RWPE2 (cell line): ENCODE measurements at regions not wholly inside any gene's neighbourhood (a gene's known extent, or its start where the extent isn't known, plus 50 kb on each side); places are given as distances from the start of the nearest gene placed in this dataset.

Experiments used
- ATAC-seq: fragments of 200-7000 bp; cut with Tn5 transposase; 3 replicates; pipeline ENCODE4 v1.9.1; 2021; ENCODE audit warnings: low read depth
- DNase-seq: peaks from one replicate; pipeline ENCODE4 v3.0.0-alpha.2; 2020; ENCODE audit warnings: low spot score
- H3K27ac ChIP-seq: fragments of 450-650 bp; 2 replicates; pipeline ENCODE4 v1.5.1; 2017; ENCODE audit warnings: mild to moderate bottlenecking; ENCODE audit not compliant: poor library complexity, severe bottlenecking
- H3K27me3 ChIP-seq: fragments of 250-450 bp; sonication (Bioruptor Pico); 2 replicates; pipeline ENCODE4 v1.5.1; 2021; ENCODE audit warnings: mild to moderate bottlenecking, moderate library complexity; ENCODE audit not compliant: insufficient read depth, poor library complexity, severe bottlenecking
- H3K36me3 ChIP-seq: fragments of 250-450 bp; sonication (Bioruptor Pico); 2 replicates; pipeline ENCODE4 v1.5.1; 2020; ENCODE audit warnings: low read depth, mild to moderate bottlenecking, moderate library complexity
- H3K4me1 ChIP-seq: fragments of 250-450 bp; sonication (Bioruptor Pico); 2 replicates; pipeline ENCODE4 v1.5.1; 2021; ENCODE audit warnings: mild to moderate bottlenecking, moderate library complexity; ENCODE audit not compliant: insufficient read depth, poor library complexity, severe bottlenecking
- H3K4me3 ChIP-seq: fragments of 250-450 bp; sonication (Bioruptor Pico); 2 replicates; pipeline ENCODE4 v1.5.1; 2021; ENCODE audit warnings: mild to moderate bottlenecking, moderate library complexity; ENCODE audit not compliant: severe bottlenecking
- H3K9me3 ChIP-seq: fragments of 250-450 bp; sonication (Bioruptor Pico); 2 replicates; pipeline ENCODE4 v1.5.1; 2021; ENCODE audit warnings: mild to moderate bottlenecking, moderate library complexity; ENCODE audit not compliant: severe bottlenecking
- TF ChIP-seq, protein P1 (sequence below): fragments of 450-650 bp; IDR thresholded peaks from one replicate; pipeline ENCODE4 v1.5.1; 2017; ENCODE audit warnings: mild to moderate bottlenecking, moderate library complexity; ENCODE audit not compliant: poor library complexity, severe bottlenecking

DNA sequence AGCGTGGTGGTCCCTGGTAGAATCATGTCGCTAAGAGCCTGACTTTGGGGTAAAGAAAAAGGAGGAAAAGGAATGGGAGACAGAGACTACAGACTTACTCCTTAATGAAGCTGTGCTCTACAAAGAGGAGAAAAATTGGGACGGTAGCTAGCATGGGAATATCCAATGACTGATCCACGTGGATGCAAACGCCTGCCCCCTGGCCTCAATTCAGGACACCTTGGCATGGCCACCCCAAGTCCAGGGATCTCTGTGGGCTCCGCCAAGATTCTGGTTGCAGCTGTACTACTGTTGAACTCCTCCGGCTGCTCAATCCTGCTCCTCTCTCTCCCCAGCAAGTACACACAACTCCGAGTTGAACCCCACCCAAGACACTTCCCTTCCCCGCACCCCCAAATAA, 70.5 kb upstream of the DIO3 start:
- no peaks in the 10 kb centered on the region for H3K27me3 ChIP-seq
- TF ChIP-seq, protein P1, sequence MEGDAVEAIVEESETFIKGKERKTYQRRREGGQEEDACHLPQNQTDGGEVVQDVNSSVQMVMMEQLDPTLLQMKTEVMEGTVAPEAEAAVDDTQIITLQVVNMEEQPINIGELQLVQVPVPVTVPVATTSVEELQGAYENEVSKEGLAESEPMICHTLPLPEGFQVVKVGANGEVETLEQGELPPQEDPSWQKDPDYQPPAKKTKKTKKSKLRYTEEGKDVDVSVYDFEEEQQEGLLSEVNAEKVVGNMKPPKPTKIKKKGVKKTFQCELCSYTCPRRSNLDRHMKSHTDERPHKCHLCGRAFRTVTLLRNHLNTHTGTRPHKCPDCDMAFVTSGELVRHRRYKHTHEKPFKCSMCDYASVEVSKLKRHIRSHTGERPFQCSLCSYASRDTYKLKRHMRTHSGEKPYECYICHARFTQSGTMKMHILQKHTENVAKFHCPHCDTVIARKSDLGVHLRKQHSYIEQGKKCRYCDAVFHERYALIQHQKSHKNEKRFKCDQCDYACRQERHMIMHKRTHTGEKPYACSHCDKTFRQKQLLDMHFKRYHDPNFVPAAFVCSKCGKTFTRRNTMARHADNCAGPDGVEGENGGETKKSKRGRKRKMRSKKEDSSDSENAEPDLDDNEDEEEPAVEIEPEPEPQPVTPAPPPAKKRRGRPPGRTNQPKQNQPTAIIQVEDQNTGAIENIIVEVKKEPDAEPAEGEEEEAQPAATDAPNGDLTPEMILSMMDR = no peak
- DNase-seq (peak; percentile 23), ATAC-seq (no peak)
- H3K9me3 ChIP-seq = peaks cover 7% of the 10 kb centered on the region
- no peaks in the 10 kb centered on the region for H3K4me1 ChIP-seq
- no peak overlapping the region for H3K4me3 ChIP-seq
- H3K27ac ChIP-seq = peak overlapping the region; percentile 37
- no peaks in the 10 kb centered on the region for H3K36me3 ChIP-seq

DNA sequence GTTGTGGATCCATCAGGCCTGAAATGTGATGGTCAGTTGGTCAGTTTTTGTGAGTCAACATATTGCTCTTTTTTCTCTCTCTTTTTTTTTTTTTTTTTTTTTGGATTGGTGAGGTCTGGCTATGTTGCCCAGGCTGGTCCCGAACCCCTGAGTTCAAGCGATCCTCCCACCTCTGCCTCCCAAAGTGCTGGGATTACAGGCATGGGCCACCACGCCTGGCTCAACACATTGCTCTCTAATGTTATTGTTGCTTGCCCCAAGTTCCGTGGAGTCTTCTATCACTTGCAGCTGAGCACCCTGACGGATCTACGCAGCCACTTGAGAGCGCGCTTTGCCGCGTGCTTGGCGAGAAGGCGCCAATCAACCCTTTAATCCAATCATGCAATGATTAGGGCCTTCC, 69.5 kb upstream of the DIO3 start:
- TF ChIP-seq, protein P1 = no peak
- Histone ChIP-seq H3K9me3 (peaks cover 4% of the 10 kb centered on the region), H3K4me3 (no peak overlapping the region), H3K36me3 (no peaks in the 10 kb centered on the region), H3K4me1 (no peaks in the 10 kb centered on the region), H3K27ac (peak overlapping the region; percentile 37), H3K27me3 (no peaks in the 10 kb centered on the region)
- peak; percentile 34 for DNase-seq
- ATAC-seq = no peak

DNA sequence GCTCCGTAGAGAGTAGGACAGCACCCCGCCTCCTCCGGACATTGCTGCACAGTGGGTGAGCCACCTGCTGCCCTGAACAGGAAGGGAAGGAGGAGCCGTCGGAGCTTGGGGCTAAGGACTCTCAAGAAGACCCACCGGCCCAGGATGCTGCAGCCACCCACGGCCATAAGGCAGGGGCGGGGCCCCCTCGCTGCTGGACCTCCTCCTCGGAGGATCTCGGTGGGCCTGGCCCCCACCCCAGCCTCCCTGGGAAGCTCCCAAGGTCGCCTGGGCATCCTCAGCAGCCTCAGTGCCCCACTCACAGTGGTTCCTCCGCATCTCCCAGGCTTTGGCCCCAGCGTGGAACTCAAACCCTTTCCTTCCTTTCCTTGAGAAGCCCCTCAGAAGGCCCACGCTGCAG, 68.6 kb upstream of the DIO3 start:
- Histone ChIP-seq H3K27me3 (no peaks in the 10 kb centered on the region), H3K9me3 (peaks cover 2% of the 10 kb centered on the region), H3K4me1 (no peaks in the 10 kb centered on the region), H3K27ac (no peak overlapping the region), H3K36me3 (no peaks in the 10 kb centered on the region), H3K4me3 (no peak overlapping the region)
- ATAC-seq (no peak), DNase-seq (peak; percentile 59)
- TF ChIP-seq, protein P1 = no peak

DNA sequence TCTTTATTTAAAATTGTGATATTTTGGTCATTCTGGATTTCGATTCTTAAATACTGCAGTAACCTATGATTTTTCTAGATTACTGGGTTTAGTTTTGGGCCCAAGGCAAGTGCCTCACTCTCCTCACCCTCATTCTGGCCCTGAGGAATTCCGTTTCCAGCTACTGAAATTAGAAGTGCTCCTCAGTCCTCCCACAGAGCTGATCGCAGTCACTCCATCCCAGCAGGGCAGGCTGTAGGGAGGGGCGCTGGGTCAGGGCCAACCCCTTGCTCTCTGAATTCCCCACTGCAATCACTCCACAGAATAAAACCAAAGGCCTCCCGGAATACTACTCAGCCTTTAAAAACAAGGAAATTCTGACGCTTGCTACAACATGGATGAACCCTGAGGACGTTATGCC, 66.5 kb upstream of the DIO3 start:
- H3K27ac ChIP-seq = no peak overlapping the region
- TF ChIP-seq, protein P1 = no peak
- H3K36me3 ChIP-seq = no peaks in the 10 kb centered on the region
- H3K4me1 ChIP-seq = no peaks in the 10 kb centered on the region
- H3K9me3 ChIP-seq = peaks cover 2% of the 10 kb centered on the region
- no peak overlapping the region for H3K4me3 ChIP-seq
- no peaks in the 10 kb centered on the region for H3K27me3 ChIP-seq
- no peak for DNase-seq
- ATAC-seq = no peak

DNA sequence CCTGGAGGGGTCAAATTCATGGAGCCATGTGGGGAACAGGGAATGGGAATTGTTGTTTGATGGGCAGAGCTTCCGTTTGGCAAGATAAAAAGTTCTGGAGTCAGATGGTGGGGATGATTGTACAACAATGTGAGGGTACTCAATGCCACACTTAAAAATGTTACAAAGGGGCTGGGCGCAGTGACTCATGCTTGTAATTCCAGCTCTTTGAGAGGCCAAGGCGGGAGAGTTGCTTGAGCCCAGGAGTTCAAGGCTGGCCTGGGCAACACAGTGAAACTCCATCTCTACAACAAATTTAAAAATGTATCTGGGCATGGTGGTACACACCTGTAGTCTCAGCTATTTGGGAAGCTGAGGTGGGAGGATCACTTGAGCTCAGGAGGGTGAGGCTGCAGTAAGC, 66.0 kb upstream of the DIO3 start:
- H3K9me3 ChIP-seq = peaks cover 2% of the 10 kb centered on the region
- DNase-seq (no peak), ATAC-seq (no peak)
- H3K27ac ChIP-seq = no peak overlapping the region
- no peaks in the 10 kb centered on the region for H3K36me3 ChIP-seq
- TF ChIP-seq, protein P1 = no peak
- no peak overlapping the region for H3K4me3 ChIP-seq
- H3K4me1 ChIP-seq = no peaks in the 10 kb centered on the region
- H3K27me3 ChIP-seq = no peaks in the 10 kb centered on the region
